ENCODE measurements at regions not wholly inside any gene's neighbourhood (a gene's known extent, or its start where the extent isn't known, plus 50 kb on each side); places are given as distances from the start of the nearest gene placed in this dataset.

DNA sequence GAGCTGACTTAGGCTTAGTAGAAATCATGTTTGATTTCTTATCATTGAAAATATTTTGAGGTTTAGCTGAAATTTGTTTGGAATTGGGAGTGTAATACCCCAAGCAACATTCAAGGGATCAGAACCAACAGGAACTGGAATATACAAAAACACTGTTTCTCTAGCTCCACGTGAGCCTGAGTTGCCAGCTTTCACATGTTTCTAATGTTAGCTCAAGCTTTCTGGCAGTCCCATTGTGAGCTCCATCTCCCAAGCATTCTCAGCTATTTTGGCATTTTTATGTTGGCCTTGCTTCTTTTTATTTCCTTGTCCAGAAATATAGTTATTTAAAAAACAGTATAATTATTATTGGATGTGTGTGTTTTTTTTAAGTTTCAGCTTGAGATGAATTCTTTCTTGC, 427.1 kb upstream of the DPH6 start:
- no peak for TF ChIP-seq EZH2 (IDR thresholded peaks at IDR 0.05; ENCODE audit: borderline replicate concordance, insufficient read depth, low read depth, low read length, poor library complexity, severe bottlenecking)
- TF ChIP-seq, protein P1, sequence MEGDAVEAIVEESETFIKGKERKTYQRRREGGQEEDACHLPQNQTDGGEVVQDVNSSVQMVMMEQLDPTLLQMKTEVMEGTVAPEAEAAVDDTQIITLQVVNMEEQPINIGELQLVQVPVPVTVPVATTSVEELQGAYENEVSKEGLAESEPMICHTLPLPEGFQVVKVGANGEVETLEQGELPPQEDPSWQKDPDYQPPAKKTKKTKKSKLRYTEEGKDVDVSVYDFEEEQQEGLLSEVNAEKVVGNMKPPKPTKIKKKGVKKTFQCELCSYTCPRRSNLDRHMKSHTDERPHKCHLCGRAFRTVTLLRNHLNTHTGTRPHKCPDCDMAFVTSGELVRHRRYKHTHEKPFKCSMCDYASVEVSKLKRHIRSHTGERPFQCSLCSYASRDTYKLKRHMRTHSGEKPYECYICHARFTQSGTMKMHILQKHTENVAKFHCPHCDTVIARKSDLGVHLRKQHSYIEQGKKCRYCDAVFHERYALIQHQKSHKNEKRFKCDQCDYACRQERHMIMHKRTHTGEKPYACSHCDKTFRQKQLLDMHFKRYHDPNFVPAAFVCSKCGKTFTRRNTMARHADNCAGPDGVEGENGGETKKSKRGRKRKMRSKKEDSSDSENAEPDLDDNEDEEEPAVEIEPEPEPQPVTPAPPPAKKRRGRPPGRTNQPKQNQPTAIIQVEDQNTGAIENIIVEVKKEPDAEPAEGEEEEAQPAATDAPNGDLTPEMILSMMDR (IDR thresholded peaks at IDR 0.05): no peak
